HL-60 (cell line): ENCODE measurements at regions not wholly inside any gene's neighbourhood (a gene's known extent, or its start where the extent isn't known, plus 50 kb on each side); places are given as distances from the start of the nearest gene placed in this dataset.

Experiments
- DNase-seq, 2 experiments: peaks; one replicate each; pipeline ENCODE4 v3.0.0-alpha.2; 2010 to 2020; ENCODE audit warnings: low read depth in 1 of 2, low spot score in 1 of 2
- H3K27ac ChIP-seq: fragments of 250-450 bp; sonication (Bioruptor Pico); replicated peaks from 2 replicates; pipeline ENCODE4 v1.5.1; 2020; ENCODE audit warnings: mild to moderate bottlenecking, moderate library complexity
- H3K27me3 ChIP-seq: fragments of 250-450 bp; sonication (Bioruptor Pico); 2 replicates; pipeline ENCODE4 v1.5.1; 2021; ENCODE audit warnings: mild to moderate bottlenecking, moderate library complexity; ENCODE audit not compliant: insufficient read depth, poor library complexity, severe bottlenecking
- H3K4me3 ChIP-seq: replicated peaks from 2 replicates; pipeline ENCODE4 v1.5.1; 2011; ENCODE audit warnings: mild to moderate bottlenecking, control low read depth, low read length; ENCODE audit not compliant: insufficient read depth
- CTCF ChIP-seq: IDR thresholded peaks from one replicate; pipeline ENCODE4 v1.5.1; 2011; ENCODE audit warnings: low read length, control low read depth, inconsistent platforms; ENCODE audit not compliant: insufficient read depth
- GABPA ChIP-seq: IDR thresholded peaks from 2 replicates; pipeline ENCODE4 v1.6.1; 2012; ENCODE audit warnings: low read depth
- POLR2AphosphoS5 ChIP-seq: IDR thresholded peaks from 2 replicates; pipeline ENCODE4 v1.6.1; 2012; ENCODE audit warnings: low read depth
- REST ChIP-seq: IDR thresholded peaks from 2 replicates; pipeline ENCODE4 v1.6.1; 2012; ENCODE audit warnings: low read depth; ENCODE audit not compliant: insufficient replicate concordance
- SPI1 ChIP-seq: IDR thresholded peaks from 2 replicates; pipeline ENCODE4 v1.6.1; 2012; ENCODE audit warnings: low read depth, mild to moderate bottlenecking, borderline replicate concordance

DNA sequence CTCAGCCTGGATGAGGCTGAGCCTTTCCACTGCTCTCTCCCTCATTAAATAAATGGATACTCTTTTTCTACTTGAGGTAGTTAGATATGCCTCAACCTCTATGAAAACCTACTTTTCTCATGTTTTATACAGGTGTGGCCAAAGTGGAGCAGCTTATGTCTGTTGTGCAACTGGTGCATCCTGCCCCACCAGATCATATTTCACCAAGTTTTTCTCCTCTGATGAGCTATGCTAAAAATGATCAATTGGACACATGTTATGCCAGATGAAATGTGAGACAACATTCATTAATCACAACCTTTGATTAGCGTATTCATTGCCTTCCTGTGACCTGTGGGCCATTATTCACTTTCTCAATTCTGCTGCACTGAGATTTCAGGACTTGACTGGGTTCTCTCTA is 106.9 kb upstream of the NEDD9 start:
- no peak for TF ChIP-seq SPI1
- no peak for TF ChIP-seq POLR2AphosphoS5
- TF ChIP-seq GABPA, result no peak
- no peak for TF ChIP-seq CTCF
- TF ChIP-seq REST, result no peak
- no peak overlapping the region for H3K4me3 ChIP-seq
- no peak overlapping the region for H3K27ac ChIP-seq
- H3K27me3 ChIP-seq, result no peaks in the 10 kb centered on the region
- DNase-seq, result no peak

DNA sequence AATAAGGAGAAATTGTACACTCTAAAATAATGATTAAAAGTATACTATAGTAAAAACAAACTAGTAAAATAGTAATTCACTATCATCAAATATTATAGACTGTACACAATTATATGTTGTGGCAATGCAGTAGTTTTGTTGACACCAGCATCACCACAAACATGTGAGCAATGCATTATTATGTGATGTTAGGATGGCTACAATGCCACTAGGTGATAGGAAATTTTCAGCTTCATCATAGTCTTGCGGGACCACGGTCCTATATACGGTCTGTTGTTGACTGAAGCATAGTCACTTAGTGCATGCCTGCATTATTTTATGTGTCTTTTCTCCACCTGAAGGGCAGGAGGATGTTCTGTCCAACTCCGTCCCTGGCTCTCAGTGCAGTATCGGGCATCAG is 104.8 kb upstream of the NEDD9 start:
- H3K27ac ChIP-seq, result no peak overlapping the region
- no peak for DNase-seq

DNA sequence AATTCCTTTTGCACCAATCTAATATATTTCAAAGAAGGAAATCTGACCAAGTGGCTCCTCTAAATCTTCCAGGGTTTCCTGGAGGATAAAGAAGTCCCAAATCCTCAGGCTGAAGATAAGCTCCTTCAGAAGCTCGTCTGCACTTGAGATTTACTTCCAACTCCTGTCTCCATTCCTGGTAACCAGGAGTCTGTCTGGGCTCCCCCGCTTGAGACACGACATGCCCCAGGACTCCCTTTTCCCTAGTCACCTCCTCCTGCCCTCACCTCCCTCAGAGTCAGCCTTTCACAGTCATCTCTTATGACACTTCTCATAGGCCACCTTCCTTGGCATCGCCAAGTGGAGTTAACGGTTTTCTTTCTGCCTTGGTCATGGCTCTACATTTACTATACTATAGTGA is 103.4 kb upstream of the NEDD9 start:
- no peak overlapping the region for H3K4me3 ChIP-seq
- no peak for TF ChIP-seq GABPA
- TF ChIP-seq POLR2AphosphoS5, result no peak
- no peak for TF ChIP-seq CTCF
- H3K27ac ChIP-seq, result no peak overlapping the region
- H3K27me3 ChIP-seq, result no peaks in the 10 kb centered on the region
- DNase-seq, result no peak

More for the DNA sequence above, 104.8 kb upstream of the NEDD9 start:
- TF ChIP-seq POLR2AphosphoS5 (no peak), CTCF (no peak), SPI1 (no peak)
- Histone ChIP-seq H3K27me3 (no peaks in the 10 kb centered on the region), H3K4me3 (no peak overlapping the region)

DNA sequence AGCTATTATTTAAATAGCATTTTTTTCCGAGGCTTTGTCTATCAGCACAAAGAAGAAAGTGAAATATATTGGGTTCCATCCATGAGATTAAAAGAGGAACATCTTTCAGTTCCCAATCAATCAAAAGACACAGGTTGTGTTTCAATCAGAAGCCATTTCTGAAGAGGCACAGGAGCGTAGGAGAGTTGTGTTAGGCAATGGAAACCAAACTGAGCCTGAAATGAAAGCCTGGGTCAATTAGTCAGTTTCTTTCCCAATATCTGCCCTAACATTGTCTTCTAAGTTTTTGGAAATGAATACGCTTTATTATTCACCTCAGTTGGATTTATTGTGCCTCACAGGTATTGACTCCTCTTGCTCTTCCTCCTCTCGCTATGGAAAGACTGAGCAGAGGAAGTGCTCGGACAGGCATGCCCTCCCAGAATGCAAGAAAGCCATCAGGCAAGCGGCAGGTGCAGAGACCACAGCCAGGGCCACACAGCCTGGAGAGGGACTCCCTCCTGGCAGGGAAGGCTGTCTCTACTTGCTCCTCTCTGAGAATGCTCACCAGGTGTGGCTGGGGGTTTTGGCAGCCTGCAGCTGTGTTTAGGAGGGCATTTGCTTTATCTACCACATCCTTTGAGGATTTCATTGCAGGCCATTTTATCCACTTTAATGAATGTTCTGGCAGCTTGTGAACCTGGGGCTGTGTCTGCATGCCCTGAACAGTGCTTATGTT is 100.8 kb upstream of the NEDD9 start:
- peak in 1 of 2 experiments; percentile 29 for DNase-seq
- no peaks in the 10 kb centered on the region for H3K27me3 ChIP-seq
- H3K4me3 ChIP-seq, result no peak overlapping the region
- TF ChIP-seq SPI1 (peak; percentile 42; the same call in 1 of the 2 replicates), GABPA (no peak)
- no peak overlapping the region; the same call in 1 of the 2 replicates for H3K27ac ChIP-seq

- Histone ChIP-seq H3K4me3 (no peak overlapping the region), H3K27me3 (no peaks in the 10 kb centered on the region), H3K27ac (no peak overlapping the region)
- DNase-seq, result no peak
- TF ChIP-seq SPI1, result no peak
- TF ChIP-seq POLR2AphosphoS5, result no peak
- TF ChIP-seq REST, result no peak
Observed at GRCh38 chr6:11332463-11332862, 100.0 kb upstream of the NEDD9 start.
